DMS153 (cell line): ENCODE measurements at regions not wholly inside any gene's neighbourhood (a gene's known extent, or its start where the extent isn't known, plus 50 kb on each side); places are given as distances from the start of the nearest gene placed in this dataset.

Source experiments
- DNase-seq: peaks from one replicate; lab custom pipeline; 2025; lab: John Stamatoyannopoulos, UW

DNA sequence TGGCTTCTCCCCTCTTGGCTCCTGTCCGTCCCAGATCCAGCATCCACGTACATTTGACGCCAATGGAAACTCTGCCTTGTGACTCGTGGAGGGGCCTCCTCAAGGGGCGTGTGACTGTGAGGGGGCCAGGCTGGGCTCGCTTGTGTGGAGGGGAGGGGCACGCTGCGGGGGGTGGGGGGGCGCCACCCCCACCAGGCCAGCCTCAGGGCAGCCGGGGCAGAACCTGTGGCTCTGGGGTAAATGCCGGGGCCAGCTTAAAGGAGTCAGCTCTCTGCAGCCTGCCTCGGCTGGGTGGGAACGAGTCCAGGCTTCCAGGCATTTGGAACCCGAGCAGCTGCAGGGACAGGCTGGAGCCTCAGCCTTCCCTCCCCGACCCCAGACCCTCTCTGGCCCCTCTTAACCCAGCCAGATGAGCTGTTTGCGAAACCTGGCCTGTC is 94.1 kb downstream of the SIK1 start:
- DNase-seq = no peak

DNA sequence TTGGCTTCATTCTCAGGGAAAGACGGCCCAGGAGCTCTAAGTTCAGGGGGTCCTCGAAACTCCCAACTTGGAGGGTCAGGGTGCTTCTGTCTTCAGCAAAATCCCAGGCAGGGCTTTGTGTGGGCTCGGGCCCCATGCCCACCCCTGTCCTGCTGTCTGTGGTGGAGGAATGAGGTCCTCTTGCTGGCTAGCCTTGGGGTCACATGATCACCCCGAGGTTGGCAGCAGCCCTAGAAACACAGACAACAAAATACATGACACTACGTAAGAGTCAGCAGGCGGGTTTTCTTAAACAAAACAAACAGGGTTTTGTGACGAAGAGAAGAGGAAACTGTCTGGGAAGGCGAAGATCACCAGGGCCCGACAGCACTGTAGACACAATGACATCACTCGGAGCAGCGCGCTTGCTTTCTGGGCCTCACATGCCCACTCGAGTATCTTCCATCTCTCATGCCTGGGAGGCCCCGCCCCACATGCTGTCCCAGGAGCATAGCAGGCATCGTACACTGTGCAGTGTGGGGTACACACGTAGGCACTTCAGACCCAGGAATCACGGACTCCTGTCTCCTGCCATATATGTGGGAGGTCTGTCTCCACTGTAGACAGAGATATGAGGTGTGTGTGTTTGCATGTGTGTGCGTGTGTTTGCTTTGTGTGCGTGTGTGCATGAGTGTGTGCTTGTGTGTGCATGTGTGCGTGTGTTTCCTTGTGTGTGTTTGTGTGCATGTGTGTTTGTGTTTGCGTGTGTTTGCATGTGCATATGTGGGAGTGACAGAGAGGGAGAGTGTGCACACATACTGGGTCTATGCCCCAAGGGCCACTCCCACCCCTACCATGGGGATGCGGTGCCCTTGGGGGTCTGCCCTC is 94.7 kb downstream of the SIK1 start:
- DNase-seq = peak; percentile 83

DNA sequence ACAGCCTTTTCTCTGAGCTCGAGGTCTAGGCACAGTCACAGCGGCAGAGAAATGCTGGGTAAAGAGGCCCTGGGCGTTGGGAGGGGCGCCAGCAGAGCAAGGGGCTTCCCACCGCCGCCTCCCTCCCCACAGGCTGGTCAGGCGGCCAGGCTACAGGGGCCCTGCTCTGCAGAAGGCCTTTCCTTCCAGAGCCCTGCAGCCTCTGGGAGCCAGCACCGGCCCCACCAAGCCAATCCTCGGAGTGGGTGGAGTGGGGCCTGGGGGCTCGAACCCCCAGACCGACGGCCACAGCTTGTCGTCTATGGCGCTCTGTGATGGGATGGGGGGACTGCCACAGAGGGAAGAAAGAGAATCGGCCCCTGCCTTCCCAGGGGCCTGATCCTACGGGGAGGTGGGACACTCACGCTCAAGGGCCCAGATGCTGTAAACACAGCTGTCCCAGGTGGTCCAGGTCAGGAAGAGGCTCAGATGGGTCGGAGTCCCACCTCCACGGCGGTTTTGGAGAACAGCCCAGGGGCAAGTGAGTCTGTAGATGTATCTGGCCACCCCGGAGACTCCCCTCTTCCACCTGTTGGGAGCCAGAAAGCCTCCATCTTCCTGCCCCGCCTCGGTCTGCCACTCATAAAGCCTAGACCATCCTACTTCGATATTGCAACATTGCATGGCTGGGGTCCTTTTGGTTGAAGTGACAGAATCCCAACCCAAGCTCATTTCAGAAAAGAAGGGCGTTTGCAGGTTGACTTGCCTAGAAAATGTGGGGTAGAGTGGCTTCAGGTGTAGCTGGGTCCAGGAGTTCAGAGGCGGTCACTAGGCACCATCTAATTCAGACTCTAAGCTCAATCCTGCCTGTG is 95.6 kb downstream of the SIK1 start:
- no peak for DNase-seq

DNA sequence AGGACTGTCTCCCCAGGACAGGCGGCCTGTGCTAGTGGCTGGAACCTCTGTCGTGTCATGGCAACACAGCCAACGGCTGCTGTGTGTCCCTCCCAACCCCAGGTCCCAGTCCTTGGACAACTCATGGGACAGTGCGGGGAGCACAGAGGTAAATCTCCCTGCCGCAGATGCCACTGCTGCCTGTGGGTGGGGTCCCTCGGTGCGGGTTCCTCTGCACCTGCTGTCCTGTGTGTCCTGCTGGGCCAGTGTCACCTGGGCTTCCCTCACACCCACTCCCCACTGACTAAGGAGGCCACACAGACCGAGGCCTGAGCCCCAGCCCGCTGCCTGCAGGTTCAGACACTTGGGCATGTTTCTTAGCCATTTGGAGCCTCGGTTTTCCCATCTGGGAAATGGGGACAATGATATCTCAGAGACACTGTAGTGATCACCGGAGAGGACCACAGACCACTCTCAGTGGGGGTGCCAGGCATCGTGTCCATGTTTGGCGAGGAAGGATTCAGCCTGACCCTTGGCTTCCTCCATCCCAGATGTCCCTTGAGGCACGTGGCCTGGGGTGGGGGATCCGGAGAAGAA is 96.5 kb downstream of the SIK1 start:
- no peak for DNase-seq

DNA sequence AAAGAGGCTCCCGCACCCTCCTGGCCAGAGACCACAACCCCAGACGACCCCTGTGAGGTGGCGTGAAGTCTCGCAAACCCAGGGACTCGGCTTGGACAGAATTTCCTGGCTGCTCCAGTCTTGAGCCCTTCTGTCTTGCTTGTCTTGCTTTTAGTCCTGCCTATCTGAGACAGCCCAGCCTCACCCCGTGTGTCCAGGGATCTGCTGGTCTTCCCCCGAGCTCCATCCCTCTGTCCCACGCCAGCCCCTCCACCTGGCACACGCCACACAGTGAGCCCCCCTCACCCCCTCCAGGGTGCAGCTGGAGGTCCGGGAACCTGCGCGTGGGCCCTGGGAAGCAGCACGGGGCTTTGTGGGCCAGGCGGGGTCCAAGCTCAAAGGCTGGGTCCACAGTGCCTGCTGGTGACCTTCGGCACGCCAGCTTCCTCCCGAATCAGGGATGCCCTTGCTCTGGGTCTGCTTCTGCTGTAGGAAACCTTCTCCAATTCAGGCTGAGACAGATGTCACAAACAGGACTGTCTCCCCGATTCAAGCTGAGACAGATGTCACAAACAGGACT is 97.1 kb downstream of the SIK1 start:
- no peak for DNase-seq

DNA sequence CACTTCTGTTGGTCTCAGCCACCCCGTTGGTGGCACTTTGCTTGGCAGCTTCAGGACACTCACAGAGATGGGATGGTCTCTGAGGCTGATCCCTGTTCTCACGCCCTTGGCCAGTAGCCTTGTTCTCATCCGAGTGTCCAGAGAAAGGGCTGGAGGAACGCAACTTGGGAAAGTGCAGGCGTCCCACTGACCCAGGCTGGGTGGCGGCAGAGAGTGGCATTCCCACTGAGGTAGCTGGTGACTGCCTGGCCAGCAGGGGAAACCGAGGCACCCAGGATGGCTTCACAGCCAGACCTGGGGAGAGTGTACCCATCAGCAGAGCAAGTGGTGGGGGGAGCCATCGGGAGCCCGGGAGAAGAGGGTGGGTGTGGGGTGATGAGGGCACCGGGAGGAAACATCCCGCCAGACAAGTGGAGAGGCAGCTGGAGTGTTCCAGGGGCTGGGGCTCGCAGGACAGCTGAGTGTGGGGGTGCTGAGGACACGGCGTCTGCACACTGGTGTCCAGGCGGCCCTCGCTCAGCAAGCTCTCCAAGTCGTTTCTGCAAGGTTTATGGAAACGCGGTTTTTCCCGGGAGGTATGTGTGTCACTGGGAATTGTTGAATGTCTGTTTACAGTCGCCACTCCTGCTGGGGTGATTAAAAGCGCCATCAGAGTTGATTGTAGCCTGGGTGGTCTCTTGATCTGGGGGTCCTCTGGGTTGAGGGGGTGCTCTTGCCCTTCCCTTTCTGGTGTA is 97.8 kb downstream of the SIK1 start:
- no peak for DNase-seq

DNA sequence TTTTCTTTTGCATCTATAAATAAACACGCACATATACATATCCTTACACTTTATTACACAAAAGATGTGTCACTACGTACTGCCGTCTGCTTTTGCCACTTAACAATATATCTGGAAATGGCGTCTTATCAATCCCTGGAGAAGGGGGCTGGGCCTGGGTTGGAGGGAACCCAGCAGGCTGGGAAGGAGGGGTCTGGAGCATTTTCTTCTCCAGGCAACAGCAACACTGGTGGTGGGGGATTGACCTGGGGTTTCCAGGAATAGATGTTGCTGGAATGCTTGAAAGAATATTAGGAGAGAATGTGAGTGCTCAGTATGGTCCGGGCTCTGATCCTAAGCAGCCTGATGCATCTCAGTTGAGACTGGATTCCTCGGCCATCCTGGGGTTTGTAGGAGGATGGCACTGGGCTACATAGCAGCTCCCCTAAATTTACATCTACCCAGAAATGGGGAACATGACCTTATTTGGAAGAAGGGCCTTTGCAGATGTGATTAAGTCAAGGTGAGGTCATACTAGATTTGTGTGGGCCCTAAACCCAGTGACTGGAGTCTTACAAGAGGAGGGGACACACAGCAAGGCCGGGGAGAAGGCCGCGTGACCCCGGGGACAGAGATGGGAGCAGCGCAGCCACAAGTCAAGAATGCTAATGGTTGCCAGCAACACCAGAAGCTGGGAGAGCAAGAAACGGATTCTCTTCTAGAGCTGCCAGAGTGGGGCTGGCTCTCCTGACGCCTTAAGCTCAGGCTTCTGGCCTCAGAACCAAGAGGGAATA is 98.6 kb downstream of the SIK1 start:
- DNase-seq = no peak

DNA sequence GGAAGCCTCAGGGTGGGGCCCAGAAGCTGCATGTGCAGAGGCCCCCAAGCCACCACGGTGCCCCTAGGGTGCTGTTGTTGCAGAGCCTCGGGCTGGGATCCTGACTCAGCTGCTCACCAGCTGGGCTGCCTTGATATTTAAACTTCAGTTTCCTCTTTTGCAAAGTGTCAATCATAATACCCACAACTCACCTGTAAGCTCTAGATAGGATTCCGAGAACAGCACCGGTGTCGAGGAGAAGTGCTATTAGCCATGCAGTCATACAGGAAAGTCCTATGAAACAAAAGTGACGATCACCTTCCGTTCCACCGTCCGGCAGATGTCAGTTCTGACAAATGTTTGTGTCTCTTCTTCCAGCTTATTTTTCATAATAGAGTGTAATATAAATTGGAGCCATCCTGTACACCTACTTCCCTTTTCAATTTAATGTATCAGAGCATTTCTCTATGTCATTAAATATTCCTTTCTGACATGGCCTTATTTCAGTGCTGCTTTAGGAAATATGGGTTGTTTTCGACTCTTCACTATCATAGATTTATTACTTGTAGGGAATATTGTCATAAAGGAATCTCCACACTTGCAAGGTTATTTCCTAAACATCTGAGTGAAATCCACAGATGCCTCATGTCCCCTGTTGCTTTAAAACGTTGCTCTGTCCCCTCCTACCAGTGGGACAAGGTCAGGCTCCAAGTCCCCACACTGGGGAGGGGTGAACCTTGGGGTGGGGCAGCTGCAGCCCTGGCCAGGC is 100.8 kb downstream of the SIK1 start:
- no peak for DNase-seq

DNA sequence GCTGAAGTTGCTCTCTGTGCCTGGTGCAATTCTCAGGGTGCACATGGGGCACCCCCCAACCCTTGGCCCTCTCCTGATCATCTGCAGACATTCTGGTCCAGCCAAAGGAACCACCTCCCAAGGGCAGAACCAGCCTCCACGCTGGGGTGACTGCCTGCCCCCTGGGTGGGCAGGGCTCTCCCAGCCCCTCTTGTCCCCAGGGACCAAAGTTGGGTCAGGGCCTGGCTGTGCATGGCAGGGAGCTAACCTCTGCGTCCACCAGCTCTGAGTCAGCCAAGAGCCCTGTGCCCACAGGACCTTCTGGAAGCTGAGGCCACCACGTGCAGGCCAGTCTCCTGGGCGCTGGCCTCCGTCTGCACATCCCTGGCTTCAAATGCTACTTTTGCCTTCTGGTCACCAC is 101.9 kb downstream of the SIK1 start:
- DNase-seq = no peak

DNA sequence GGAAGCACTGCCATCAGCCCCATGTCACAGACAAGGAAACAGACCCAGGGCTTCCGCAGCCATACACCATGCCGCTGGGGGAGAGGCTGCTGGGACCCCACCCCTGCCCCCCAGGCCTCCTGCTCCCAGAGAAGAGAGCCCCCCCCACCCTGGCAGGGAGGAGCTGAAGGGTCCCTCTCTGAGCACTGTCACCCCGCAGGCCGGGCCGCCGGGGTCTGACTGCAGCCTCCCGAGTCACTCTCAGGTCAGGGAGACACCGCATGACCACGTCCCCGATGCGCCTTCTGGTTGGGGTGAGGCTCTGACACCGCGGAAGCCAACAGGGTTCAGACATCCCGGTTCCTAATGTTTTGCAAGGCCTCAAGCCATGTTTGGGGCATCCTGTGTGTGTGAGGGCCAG is 102.3 kb downstream of the SIK1 start:
- DNase-seq = no peak

DNA sequence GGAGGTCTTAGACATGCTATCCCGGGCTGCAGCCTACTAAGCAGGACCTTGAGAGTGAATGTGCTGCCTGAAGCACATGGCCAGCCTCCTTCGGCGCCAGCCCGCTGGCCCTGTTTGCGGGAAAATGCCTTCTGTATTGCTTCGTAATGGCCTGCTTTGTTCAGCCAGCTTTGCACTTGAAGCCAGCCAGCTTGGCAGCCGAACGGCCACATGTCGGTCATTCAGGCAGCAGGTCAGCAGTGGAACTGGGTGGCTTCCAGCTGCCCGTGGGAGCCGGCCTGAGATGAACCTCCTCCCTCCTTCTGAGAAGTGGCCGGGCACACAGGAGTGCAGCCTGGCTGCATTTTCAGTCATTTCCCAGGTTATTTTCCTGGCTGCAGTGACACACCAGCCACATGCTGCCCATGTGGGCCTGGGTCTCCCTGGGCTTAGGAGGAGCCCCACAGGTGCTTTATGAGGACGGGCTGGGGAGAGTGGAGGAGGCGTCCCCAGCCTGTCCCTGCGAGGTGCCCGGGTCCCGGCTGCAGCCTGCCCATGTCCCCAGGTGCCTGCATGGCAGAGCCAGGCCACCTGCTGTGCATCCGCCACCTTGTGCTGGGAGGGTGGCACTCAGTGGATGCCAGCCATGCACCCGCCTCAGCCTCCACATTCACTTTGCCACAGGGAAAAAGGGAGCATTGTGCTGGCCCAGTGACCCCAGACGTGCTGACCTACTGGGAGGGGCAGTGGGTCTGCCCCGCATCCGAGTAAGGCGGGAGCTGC is 103.5 kb downstream of the SIK1 start:
- DNase-seq = no peak

DNA sequence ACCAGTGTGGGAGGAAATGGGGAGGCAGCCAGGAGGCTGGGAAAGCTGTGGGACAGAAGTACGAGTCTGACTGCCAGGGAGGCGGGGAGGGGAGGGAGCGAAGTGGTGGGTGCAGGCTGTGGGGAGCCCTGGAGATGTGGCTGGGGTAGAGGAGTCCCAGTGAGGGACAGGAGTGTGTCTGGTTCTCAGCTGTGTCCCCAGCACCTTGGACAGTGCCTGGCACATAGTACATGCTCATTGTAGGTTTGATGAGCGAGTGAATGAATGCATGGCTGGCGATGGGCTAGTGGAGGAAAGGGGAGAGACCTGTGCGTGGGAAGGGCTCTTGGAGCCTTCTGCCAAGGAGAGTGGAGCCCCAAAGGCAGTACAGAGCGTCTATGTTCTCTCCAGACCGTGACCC is 104.1 kb downstream of the SIK1 start:
- DNase-seq = no peak

DNA sequence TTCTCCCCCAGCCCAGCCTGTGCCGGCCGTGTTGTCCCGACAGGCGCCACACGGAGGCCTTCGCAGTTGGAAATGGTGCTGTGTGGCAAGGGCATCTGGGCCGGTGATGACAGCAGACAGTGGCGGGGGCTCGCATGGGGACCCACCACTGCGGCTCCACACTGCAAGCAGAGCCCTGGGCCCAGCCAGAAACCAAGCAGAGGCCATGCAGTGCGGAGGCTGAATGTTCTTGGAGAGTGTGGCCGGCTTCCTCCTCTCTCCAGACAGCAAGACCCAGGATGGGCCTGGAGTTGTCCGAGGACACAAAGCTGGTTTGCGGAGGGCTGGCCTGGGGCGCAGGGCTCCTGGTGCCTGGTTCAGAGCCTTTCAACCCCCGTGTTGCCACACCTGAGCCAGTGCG is 104.6 kb downstream of the SIK1 start:
- DNase-seq = no peak

DNA sequence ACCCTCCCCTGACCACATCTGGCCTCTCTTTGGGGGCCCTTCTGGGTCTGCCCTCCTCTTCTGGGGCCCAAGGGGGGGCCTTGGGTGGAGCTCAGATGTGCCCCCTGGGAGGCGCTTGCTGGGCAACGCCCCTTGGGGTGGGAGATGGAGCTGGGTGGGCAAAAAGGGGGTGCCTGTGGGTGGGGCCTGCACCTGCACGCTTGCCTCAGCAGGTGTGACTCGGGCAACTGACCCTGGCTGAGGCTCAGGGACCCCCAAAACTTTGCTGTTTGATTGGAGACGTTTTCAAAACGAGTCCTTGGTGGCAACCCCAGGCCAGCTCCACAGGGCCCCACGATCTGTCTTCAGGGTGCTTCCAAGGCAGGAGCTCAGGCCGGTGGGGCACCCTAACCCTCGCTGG is 105.3 kb downstream of the SIK1 start:
- DNase-seq = no peak

DNA sequence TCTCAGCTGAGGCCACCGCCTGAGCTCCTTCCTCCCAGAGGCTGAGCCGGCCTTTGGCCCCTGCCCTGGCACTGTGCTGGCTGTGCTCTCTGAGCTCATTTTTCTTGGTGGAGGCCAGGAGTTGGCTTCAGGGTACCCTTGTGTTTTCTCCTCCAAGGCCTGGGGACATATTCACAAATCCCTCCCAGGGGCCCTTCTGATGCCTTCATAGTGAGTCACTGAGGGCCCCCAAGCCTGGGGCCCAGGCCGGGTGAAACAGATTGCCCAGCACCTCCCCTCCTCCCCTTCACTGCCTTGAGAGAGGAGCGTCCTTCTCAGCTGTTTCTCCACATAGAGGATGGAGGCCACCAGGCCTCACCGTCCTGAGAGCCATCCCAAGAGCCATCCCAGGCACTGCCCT is 105.8 kb downstream of the SIK1 start:
- no peak for DNase-seq

DNA sequence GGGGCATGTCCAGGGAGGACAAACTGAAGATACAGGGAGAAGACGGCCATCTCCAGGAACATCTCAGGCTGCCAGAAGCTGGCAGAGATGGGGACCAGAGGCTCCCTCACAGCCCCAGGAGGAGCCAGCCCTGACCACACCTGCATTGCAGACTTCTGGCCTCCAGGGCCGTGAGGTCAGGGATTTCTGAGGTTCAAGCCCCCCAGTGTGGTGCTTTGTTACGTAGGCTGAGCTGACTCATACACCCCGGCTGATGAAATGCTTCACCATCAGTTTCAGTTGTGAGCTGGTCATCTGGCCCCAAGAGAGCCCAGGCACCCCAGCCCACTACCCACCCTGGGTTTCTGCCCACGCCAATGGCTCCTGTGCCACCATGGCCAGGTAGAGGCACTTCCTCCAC is 106.4 kb downstream of the SIK1 start:
- DNase-seq = no peak

DNA sequence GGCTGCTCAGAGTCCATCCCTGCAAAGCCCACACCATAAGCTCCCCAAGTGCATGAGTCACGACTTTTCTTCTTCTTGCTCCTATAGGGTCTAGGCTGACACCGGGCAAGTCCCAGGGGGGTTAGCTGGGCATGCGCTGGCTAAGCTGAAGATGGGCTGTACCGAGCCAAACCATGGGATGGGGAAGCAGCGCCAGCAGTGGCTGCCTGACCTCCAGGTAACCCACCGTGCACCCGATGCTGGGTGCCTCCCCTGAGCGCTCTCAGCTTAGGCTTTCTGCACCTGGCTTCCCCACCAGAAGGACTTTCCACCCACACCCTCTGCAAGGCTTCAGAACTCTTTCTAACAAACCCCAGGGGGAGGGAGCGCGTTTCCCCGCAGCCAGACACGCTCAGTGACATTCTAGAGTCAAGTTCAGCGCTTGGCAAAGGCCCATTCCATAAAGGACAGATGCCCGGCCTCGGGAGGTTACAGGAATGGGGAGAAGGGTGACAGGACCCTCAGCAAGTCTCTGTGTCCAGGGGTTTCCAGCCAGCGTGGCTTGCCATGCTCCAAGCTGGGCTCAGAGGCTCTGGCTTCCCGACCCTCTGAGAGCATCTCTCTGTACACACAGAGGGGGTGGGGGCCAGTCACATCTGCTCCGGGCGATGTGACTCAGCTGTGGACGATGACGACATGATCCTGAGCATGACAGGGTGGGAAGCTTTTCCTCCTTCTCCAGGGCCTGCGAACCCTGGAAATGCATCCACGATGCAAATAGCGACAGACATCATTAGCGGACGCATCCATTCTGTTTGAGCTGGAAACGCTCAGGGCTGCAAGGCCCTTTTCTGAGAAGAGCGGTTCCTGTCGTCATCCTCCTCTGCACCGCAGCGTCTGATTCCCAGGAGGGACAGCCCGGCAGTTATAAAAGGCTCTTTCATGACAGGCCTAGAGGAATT is 107.8 kb downstream of the SIK1 start:
- peak; percentile 47 for DNase-seq

DNA sequence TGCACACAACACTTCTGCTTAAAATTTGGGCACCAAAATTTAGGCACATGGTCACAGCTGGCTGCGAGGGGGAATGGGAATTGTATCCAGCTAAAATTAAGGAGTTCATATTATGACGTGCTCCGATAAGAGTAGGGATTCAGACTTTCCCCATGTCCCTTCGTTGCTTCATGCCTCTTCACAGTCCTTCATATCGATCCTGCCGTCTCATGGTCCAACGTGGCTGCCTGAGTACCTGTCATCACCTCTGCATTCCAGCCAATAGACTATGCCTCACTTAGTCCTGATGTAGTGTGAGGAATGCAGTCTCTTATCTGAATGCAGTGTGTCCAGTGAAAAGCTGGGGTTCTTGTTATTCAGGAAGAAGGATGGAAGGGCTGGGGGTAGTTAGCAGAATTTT is 108.6 kb downstream of the SIK1 start:
- DNase-seq = no peak
